ENCODE measurements at regions not wholly inside any gene's neighbourhood (a gene's known extent, or its start where the extent isn't known, plus 50 kb on each side); places are given as distances from the start of the nearest gene placed in this dataset.

- POLR2A ChIA-PET (ENCODE audit: unreplicated experiment) = no interaction called here
- Histone ChIP-seq H4K20me1 (ENCODE audit: low read length) (no peaks in the 10 kb centered on the region), H3K4me2 (ENCODE audit: low read length) (no peak overlapping the region), H3K27ac (ENCODE audit: low read length) (no peak overlapping the region), H3K79me2 (ENCODE audit: low read length) (no peaks in the 10 kb centered on the region), H3K9ac (ENCODE audit: low read length) (no peak overlapping the region), H3K36me3 (ENCODE audit: low read depth, low read length) (no peaks in the 10 kb centered on the region), H3K9me2 (replicated peaks; ENCODE audit: low read length) (no peaks in the 10 kb centered on the region), H2AFZ (ENCODE audit: low read length) (no peak overlapping the region), H3K4me3 (ENCODE audit: low read length) (no peak overlapping the region), H3K27me3 (ENCODE audit: low read length) (no peaks in the 10 kb centered on the region), H3K9me3 (ENCODE audit: low read length) (no peaks in the 10 kb centered on the region), H3F3A (ENCODE audit: low read length, unreplicated experiment) (no peaks in the 10 kb centered on the region), H3K4me1 (ENCODE audit: insufficient read depth, low read length) (no peaks in the 10 kb centered on the region)
- no TSS peak for BruUV-seq (replicated peaks)
- CTCF ChIA-PET = interaction anchor here (1.2 kb wide), 1 partner anchor 110 kb away, joined by 4 read pairs; the partner anchor contains the start of gene BTG1
- intact Hi-C loops (cut with micrococcal nuclease) = no loop called here
- DNase-seq = no peak
- ATAC-seq = no peak
- no peak for TF ChIP-seq EZH2phosphoT487 (IDR thresholded peaks at IDR 0.05; ENCODE audit: borderline replicate concordance, low read length)
- no peak for TF ChIP-seq EZH2 (IDR thresholded peaks at IDR 0.05; ENCODE audit: low read length, unreplicated experiment)
- TF ChIP-seq CTCF (conservative IDR thresholded peaks at IDR 0.05; ENCODE audit: low read depth, low read length) = no peak
These were observed 110.1 kb upstream of the BTG1 start for GRCh38 chr12:92255741-92256140.

- ATAC-seq = no peak
- ChIA-PET CTCF (no interaction called here), POLR2A (ENCODE audit: unreplicated experiment) (no interaction called here)
These were observed 107.7 kb upstream of the BTG1 start for GRCh38 chr12:92253301-92253700.

GRCh38 chr12:92248977-92249376, 103.3 kb upstream of the BTG1 start:
- no TSS peak for BruUV-seq (replicated peaks)
- Histone ChIP-seq H4K20me1 (ENCODE audit: low read length) (no peaks in the 10 kb centered on the region), H2AFZ (ENCODE audit: low read length) (no peak overlapping the region), H3K9me2 (replicated peaks; ENCODE audit: low read length) (no peaks in the 10 kb centered on the region), H3K36me3 (ENCODE audit: low read depth, low read length) (no peaks in the 10 kb centered on the region), H3K4me2 (ENCODE audit: low read length) (no peak overlapping the region), H3K9me3 (ENCODE audit: low read length) (no peaks in the 10 kb centered on the region), H3K27me3 (ENCODE audit: low read length) (no peaks in the 10 kb centered on the region), H3F3A (ENCODE audit: low read length, unreplicated experiment) (no peaks in the 10 kb centered on the region), H3K79me2 (ENCODE audit: low read length) (no peaks in the 10 kb centered on the region), H3K4me3 (ENCODE audit: low read length) (no peak overlapping the region), H3K9ac (ENCODE audit: low read length) (no peak overlapping the region), H3K27ac (ENCODE audit: low read length) (no peak overlapping the region), H3K4me1 (ENCODE audit: insufficient read depth, low read length) (no peaks in the 10 kb centered on the region)
- ATAC-seq = no peak
- CTCF ChIA-PET = no interaction called here
- POLR2A ChIA-PET (ENCODE audit: unreplicated experiment) = no interaction called here
- no peak for DNase-seq
- TF ChIP-seq CTCF (conservative IDR thresholded peaks at IDR 0.05; ENCODE audit: low read depth, low read length) = no peak
- no peak for TF ChIP-seq EZH2phosphoT487 (IDR thresholded peaks at IDR 0.05; ENCODE audit: borderline replicate concordance, low read length)
- no peak for TF ChIP-seq EZH2 (IDR thresholded peaks at IDR 0.05; ENCODE audit: low read length, unreplicated experiment)
- intact Hi-C loops (cut with micrococcal nuclease) = no loop called here

More at GRCh38 chr12:92253301-92253700, 107.7 kb upstream of the BTG1 start:
- no peak overlapping the region for H3K4me2 ChIP-seq (ENCODE audit: low read length)
- no peak overlapping the region for H3K4me3 ChIP-seq (ENCODE audit: low read length)
- H3K4me1 ChIP-seq (ENCODE audit: insufficient read depth, low read length) = no peaks in the 10 kb centered on the region
- no peak overlapping the region for H3K27ac ChIP-seq (ENCODE audit: low read length)
- H3K36me3 ChIP-seq (ENCODE audit: low read depth, low read length) = no peaks in the 10 kb centered on the region
- no peaks in the 10 kb centered on the region for H3F3A ChIP-seq (ENCODE audit: low read length, unreplicated experiment)
- H3K27me3 ChIP-seq (ENCODE audit: low read length) = no peaks in the 10 kb centered on the region
- H3K9me2 ChIP-seq (replicated peaks; ENCODE audit: low read length) = no peaks in the 10 kb centered on the region
- H3K9ac ChIP-seq (ENCODE audit: low read length) = no peak overlapping the region
- H3K9me3 ChIP-seq (ENCODE audit: low read length) = no peaks in the 10 kb centered on the region
- intact Hi-C loops (cut with micrococcal nuclease) = no loop called here
- no peaks in the 10 kb centered on the region for H4K20me1 ChIP-seq (ENCODE audit: low read length)
- no peak overlapping the region for H2AFZ ChIP-seq (ENCODE audit: low read length)
- no TSS peak for BruUV-seq (replicated peaks)
- no peaks in the 10 kb centered on the region for H3K79me2 ChIP-seq (ENCODE audit: low read length)
- DNase-seq = peak; percentile 14
- TF ChIP-seq EZH2 (IDR thresholded peaks at IDR 0.05; ENCODE audit: low read length, unreplicated experiment) (no peak), CTCF (conservative IDR thresholded peaks at IDR 0.05; ENCODE audit: low read depth, low read length) (no peak), EZH2phosphoT487 (IDR thresholded peaks at IDR 0.05; ENCODE audit: borderline replicate concordance, low read length) (no peak)
